Motor neuron (in vitro differentiated cells): ENCODE measurements at regions not wholly inside any gene's neighbourhood (a gene's known extent, or its start where the extent isn't known, plus 50 kb on each side); places are given as distances from the start of the nearest gene placed in this dataset.
"Not testable (repeated sequence)": the region's sequence is repeated elsewhere in the genome, so short reads cannot be mapped to it uniquely, and the experiment has no call there.

ENCODE experiments used
- ATAC-seq, 8 experiments: fragments of 200-7000 bp; cut with Tn5 transposase; replicated peaks in 6 of 8; 2 replicates each; pipeline ENCODE4 v1.8.0; 2021; ENCODE audit warnings: mild to moderate bottlenecking in 8 of 8, moderate library complexity in 8 of 8
- H3K27ac ChIP-seq, 2 donors: fragments of 250-450 bp; sonication (Bioruptor Pico); 2 replicates each; pipeline ENCODE4 v1.9.0; 2021; ENCODE audit warnings: antibody characterized with exemption in 2 of 2, mild to moderate bottlenecking in 2 of 2, moderate library complexity in 1 of 2
- H3K4me1 ChIP-seq, 2 donors: fragments of 250-450 bp; sonication (Bioruptor Pico); replicated peaks in 1 of 2; 2 replicates each; pipeline ENCODE4 v1.6.1; 2021; ENCODE audit warnings: antibody characterized with exemption in 2 of 2, mild to moderate bottlenecking in 2 of 2, moderate library complexity in 1 of 2
- H3K4me3 ChIP-seq, 5 donors: fragments of 250-450 bp; sonication (Bioruptor Pico); 2 replicates each; pipeline ENCODE4 v1.9.0; 2021; ENCODE audit warnings: antibody characterized with exemption in 5 of 5, mild to moderate bottlenecking in 5 of 5, moderate library complexity in 4 of 5
- WGBS, 10 experiments: fragments of 450-650 bp; shearing (Covaris generic); methylation state at CpG; one replicate each; pipeline ENCODE4 v1.0.0; 2022; 5-methylcytosine and 5-hydroxymethylcytosine counted together
- in situ Hi-C, 9 experiments: fragments of 400-800 bp; cut with MboI; loops; one replicate each; pipeline ENCODE4 v1.15.0; 2021; ENCODE audit warnings: low sequenced_read_pairs in 9 of 9, low pct_unique_long_range_greater_than_20kb in 2 of 9; ENCODE audit not compliant: unreplicated experiment in 9 of 9

DNA sequence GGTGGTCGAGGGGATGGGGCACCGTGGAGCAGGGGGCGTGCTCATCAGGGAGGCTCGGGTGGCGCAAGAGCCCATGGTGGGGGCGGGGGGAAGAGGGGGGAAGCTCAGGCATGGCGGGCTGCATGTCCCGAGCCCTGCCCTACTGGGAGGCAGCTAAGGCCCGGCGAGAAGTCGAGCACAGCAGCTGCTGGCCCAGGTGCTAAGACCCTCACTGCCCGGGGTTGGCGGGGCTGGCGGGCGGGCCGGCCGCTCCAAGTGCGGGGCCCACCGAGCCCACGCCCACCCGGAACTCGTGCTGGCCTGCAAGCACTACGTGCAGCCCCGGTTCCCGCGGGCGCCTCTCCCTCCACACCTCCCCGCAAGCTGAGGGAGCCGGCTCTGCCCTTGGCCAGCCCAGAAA, 55.0 kb upstream of the FAM171A1 start:
- Histone ChIP-seq H3K27ac (no peak overlapping the region), H3K4me3 (no peak overlapping the region), H3K4me1 (no peaks in the 10 kb centered on the region)
- in situ Hi-C loops = loop anchor here in 2 of 9 experiments (25.0 kb wide), 1 partner anchor 286 kb away; the partner anchor contains the start of gene ITGA8 (in 2 of the 2)
- ATAC-seq = no peak
- WGBS, 10 experiments = 91% methylated on average over 12 of the region's 29 CpGs; no CpG with 5 or more reads in 9 of the 10 experiments

DNA sequence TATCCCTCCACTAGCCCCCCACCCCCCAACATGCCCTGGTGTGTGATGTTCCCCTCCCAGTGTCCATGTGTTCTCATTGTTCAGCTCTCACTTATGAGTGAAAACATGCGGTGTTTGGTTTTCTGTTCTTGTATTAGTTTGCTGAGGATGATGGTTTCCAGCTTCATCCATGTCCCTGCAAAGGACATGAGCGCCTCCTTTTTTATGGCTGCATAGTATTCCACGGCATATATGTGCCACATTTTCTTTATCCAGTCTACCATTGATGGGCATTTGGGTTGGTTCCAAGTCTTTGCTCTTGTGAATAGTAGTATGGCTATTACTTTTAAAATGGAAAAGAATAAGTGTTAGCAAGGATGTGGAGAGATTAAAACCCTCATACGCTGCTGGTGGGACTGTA, 50.8 kb upstream of the FAM171A1 start:
- 80 to 100% (median 100%) methylated on average over 1 to 3 of the region's 4 CpGs; no CpG with 5 or more reads in 4 of the 10 experiments for WGBS, 10 experiments
- in situ Hi-C loops, H3K4me1 ChIP-seq, H3K27ac ChIP-seq, ATAC-seq, H3K4me3 ChIP-seq: not testable (repeated sequence)
